Inflammatory macrophage treated with lipopolysaccharide for 4 hours (primary cell): ENCODE measurements at regions not wholly inside any gene's neighbourhood (a gene's known extent, or its start where the extent isn't known, plus 50 kb on each side); places are given as distances from the start of the nearest gene placed in this dataset.

Experiments
- DNase-seq: peaks from one replicate; pipeline ENCODE4 v3.0.0-alpha.2; 2020

GRCh38 chr20:61037498-61037897 lies 214.6 kb upstream of the CDH4 start:
- no peak for DNase-seq

- DNase-seq, result no peak
Observed at GRCh38 chr20:61041481-61041880, 210.6 kb upstream of the CDH4 start.

GRCh38 chr20:61042506-61043385 lies 209.3 kb upstream of the CDH4 start:
- no peak for DNase-seq

GRCh38 chr20:61043681-61044080 lies 208.4 kb upstream of the CDH4 start:
- DNase-seq, result no peak

- no peak for DNase-seq
Observed at GRCh38 chr20:61044499-61044898, 207.6 kb upstream of the CDH4 start.

- no peak for DNase-seq
Observed at GRCh38 chr20:61045091-61045490, 207.0 kb upstream of the CDH4 start.

GRCh38 chr20:61045876-61046585 lies 206.0 kb upstream of the CDH4 start:
- no peak for DNase-seq

- DNase-seq, result no peak
Observed at GRCh38 chr20:61046721-61047351, 205.2 kb upstream of the CDH4 start.

GRCh38 chr20:61047515-61047914 lies 204.5 kb upstream of the CDH4 start:
- no peak for DNase-seq

- DNase-seq, result no peak
Observed at GRCh38 chr20:61048302-61048701, 203.8 kb upstream of the CDH4 start.

- no peak for DNase-seq
Observed at GRCh38 chr20:61049684-61050083, 202.4 kb upstream of the CDH4 start.

GRCh38 chr20:61050336-61050890 lies 201.6 kb upstream of the CDH4 start:
- no peak for DNase-seq

- no peak for DNase-seq
Observed at GRCh38 chr20:61052195-61052750, 199.8 kb upstream of the CDH4 start.

GRCh38 chr20:61052776-61053442 lies 199.2 kb upstream of the CDH4 start:
- DNase-seq, result no peak

- DNase-seq, result no peak
Observed at GRCh38 chr20:61053487-61053886, 198.6 kb upstream of the CDH4 start.

- DNase-seq, result no peak
Observed at GRCh38 chr20:61053889-61054288, 198.2 kb upstream of the CDH4 start.

GRCh38 chr20:61054411-61054810 lies 197.7 kb upstream of the CDH4 start:
- DNase-seq, result no peak

- DNase-seq, result no peak
Observed at GRCh38 chr20:61055180-61056010, 196.7 kb upstream of the CDH4 start.

- no peak for DNase-seq
Observed at GRCh38 chr20:61056116-61056515, 195.9 kb upstream of the CDH4 start.

GRCh38 chr20:61056627-61057442 lies 195.2 kb upstream of the CDH4 start:
- DNase-seq, result no peak
